ENCODE measurements at regions not wholly inside any gene's neighbourhood (a gene's known extent, or its start where the extent isn't known, plus 50 kb on each side); places are given as distances from the start of the nearest gene placed in this dataset.

DNA sequence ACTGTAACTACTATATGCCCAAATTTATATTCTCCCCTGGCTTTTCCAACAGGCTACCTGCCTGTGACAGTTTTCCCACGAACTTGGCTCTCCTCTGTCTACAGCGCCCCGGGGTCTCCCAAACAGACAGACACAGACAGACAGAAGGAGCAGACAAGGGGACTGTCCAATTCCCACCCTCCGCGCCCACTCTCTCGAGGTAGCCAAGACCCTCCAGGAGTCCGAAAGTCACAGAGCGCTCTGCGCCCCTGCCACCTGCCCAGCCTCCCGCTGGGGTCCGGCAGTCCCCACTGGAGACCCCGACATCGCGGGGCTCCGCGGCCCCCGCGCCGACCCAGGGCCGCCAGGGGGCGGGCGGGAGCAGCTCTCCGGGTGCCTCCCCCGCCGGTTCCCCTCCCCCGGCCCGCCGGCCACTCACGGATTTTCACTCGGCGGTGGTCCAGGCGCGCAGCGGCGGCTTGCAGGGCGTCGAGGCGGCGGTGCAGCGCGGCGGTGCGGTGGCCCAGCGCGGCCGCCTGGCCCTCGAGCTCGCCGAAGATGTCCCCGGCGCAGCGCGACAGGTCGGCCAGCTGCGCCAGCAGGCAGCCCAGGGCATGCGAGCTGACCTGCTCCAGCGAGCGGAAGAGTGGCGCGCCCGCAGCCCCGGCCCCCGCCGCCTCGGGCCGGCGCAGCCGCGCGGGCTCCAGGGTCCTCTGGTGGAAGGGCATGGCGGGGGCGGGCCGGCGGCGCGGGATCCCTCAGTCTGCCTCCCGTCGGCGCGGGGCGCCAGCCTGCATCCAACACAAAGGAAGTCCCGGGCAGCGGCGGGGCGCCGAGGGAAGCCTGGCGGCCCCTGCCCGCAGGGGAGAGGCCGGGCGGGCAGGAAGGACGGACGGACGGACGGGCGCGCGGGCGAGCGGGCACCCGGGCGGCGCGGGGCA, 81.3 kb upstream of the CCDC28A start (continued):
- peak; percentile 41; the same call in 1 of the 2 replicates for TF ChIP-seq ZNF607 (CRISPR knock-in tag; IDR thresholded peaks at IDR 0.05; ENCODE audit: borderline replicate concordance)
- TF ChIP-seq, protein P1, sequence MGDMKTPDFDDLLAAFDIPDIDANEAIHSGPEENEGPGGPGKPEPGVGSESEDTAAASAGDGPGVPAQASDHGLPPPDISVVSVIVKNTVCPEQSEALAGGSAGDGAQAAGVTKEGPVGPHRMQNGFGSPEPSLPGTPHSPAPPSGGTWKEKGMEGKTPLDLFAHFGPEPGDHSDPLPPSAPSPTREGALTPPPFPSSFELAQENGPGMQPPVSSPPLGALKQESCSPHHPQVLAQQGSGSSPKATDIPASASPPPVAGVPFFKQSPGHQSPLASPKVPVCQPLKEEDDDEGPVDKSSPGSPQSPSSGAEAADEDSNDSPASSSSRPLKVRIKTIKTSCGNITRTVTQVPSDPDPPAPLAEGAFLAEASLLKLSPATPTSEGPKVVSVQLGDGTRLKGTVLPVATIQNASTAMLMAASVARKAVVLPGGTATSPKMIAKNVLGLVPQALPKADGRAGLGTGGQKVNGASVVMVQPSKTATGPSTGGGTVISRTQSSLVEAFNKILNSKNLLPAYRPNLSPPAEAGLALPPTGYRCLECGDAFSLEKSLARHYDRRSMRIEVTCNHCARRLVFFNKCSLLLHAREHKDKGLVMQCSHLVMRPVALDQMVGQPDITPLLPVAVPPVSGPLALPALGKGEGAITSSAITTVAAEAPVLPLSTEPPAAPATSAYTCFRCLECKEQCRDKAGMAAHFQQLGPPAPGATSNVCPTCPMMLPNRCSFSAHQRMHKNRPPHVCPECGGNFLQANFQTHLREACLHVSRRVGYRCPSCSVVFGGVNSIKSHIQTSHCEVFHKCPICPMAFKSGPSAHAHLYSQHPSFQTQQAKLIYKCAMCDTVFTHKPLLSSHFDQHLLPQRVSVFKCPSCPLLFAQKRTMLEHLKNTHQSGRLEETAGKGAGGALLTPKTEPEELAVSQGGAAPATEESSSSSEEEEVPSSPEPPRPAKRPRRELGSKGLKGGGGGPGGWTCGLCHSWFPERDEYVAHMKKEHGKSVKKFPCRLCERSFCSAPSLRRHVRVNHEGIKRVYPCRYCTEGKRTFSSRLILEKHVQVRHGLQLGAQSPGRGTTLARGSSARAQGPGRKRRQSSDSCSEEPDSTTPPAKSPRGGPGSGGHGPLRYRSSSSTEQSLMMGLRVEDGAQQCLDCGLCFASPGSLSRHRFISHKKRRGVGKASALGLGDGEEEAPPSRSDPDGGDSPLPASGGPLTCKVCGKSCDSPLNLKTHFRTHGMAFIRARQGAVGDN (CRISPR knock-in tag; IDR thresholded peaks at IDR 0.05): peak; percentile 58; the same call in 1 of the 2 replicates
- no peak for TF ChIP-seq MIER2 (CRISPR knock-in tag; IDR thresholded peaks at IDR 0.05)
- no peak; the same call in 1 of the 2 replicates for TF ChIP-seq ZNF230 (CRISPR knock-in tag; IDR thresholded peaks at IDR 0.05)
- TF ChIP-seq TOPORS (CRISPR knock-in tag; IDR thresholded peaks at IDR 0.05): 0 out of 2 replicates have a peak, but pooled peaks have one; percentile 63
- TF ChIP-seq RFXAP (CRISPR knock-in tag; IDR thresholded peaks at IDR 0.05; ENCODE audit: borderline replicate concordance): 0 out of 2 replicates have a peak, but pooled peaks have one; percentile 21
- 0 out of 2 replicates have a peak, but pooled peaks have one; percentile 19 for TF ChIP-seq BHLHE40 (IDR thresholded peaks at IDR 0.05; ENCODE audit: low read length)
- TF ChIP-seq, protein P2, sequence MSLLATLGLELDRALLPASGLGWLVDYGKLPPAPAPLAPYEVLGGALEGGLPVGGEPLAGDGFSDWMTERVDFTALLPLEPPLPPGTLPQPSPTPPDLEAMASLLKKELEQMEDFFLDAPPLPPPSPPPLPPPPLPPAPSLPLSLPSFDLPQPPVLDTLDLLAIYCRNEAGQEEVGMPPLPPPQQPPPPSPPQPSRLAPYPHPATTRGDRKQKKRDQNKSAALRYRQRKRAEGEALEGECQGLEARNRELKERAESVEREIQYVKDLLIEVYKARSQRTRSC (CRISPR knock-in tag; IDR thresholded peaks at IDR 0.05; ENCODE audit: low read depth): no peak
- peak; percentile 32; the same call in 1 of the 2 replicates for TF ChIP-seq GABPA (IDR thresholded peaks at IDR 0.05; ENCODE audit: low read depth, low read length)
- no peak for TF ChIP-seq GABPA (CRISPR knock-in tag; IDR thresholded peaks at IDR 0.05; ENCODE audit: low read depth)
- TF ChIP-seq, protein P3, sequence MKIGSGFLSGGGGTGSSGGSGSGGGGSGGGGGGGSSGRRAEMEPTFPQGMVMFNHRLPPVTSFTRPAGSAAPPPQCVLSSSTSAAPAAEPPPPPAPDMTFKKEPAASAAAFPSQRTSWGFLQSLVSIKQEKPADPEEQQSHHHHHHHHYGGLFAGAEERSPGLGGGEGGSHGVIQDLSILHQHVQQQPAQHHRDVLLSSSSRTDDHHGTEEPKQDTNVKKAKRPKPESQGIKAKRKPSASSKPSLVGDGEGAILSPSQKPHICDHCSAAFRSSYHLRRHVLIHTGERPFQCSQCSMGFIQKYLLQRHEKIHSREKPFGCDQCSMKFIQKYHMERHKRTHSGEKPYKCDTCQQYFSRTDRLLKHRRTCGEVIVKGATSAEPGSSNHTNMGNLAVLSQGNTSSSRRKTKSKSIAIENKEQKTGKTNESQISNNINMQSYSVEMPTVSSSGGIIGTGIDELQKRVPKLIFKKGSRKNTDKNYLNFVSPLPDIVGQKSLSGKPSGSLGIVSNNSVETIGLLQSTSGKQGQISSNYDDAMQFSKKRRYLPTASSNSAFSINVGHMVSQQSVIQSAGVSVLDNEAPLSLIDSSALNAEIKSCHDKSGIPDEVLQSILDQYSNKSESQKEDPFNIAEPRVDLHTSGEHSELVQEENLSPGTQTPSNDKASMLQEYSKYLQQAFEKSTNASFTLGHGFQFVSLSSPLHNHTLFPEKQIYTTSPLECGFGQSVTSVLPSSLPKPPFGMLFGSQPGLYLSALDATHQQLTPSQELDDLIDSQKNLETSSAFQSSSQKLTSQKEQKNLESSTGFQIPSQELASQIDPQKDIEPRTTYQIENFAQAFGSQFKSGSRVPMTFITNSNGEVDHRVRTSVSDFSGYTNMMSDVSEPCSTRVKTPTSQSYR (CRISPR knock-in tag; IDR thresholded peaks at IDR 0.05; ENCODE audit: borderline replicate concordance): peak; percentile 73
- peak; percentile 10; the same call in 1 of the 3 replicates for TF ChIP-seq MXI1 (IDR thresholded peaks at IDR 0.05; ENCODE audit: borderline replicate concordance, low read depth, low read length)
- 0 out of 2 replicates have a peak, but pooled peaks have one; percentile 37 for TF ChIP-seq ZNF792 (CRISPR knock-in tag; IDR thresholded peaks at IDR 0.05)
- TF ChIP-seq, protein P4, sequence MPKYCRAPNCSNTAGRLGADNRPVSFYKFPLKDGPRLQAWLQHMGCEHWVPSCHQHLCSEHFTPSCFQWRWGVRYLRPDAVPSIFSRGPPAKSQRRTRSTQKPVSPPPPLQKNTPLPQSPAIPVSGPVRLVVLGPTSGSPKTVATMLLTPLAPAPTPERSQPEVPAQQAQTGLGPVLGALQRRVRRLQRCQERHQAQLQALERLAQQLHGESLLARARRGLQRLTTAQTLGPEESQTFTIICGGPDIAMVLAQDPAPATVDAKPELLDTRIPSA (CRISPR knock-in tag; IDR thresholded peaks at IDR 0.05; ENCODE audit: borderline replicate concordance): 0 out of 2 replicates have a peak, but pooled peaks have one; percentile 65
- TF ChIP-seq FIP1L1 (IDR thresholded peaks at IDR 0.05; ENCODE audit: borderline replicate concordance, insufficient read depth, low read depth, low read length): no peak
- TF ChIP-seq, protein P5, sequence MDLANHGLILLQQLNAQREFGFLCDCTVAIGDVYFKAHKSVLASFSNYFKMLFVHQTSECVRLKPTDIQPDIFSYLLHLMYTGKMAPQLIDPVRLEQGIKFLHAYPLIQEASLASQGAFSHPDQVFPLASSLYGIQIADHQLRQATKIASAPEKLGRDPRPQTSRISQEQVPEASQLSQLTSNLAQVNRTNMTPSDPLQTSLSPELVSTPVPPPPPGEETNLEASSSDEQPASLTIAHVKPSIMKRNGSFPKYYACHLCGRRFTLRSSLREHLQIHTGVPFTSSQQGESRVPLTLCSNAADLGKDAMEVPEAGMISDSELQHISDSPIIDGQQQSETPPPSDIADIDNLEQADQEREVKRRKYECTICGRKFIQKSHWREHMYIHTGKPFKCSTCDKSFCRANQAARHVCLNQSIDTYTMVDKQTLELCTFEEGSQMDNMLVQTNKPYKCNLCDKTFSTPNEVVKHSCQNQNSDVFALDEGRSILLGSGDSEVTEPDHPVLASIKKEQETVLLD (CRISPR knock-in tag; IDR thresholded peaks at IDR 0.05; ENCODE audit: low read depth): peak; percentile 85
- TF ChIP-seq ZNF501 (CRISPR knock-in tag; IDR thresholded peaks at IDR 0.05): peak; percentile 67; the same call in 1 of the 2 replicates
- TF ChIP-seq PHF8 (CRISPR knock-in tag; IDR thresholded peaks at IDR 0.05): peak; percentile 50
- TF ChIP-seq SAP130 (CRISPR knock-in tag; IDR thresholded peaks at IDR 0.05; ENCODE audit: low read depth): peak; percentile 32; the same call in 1 of the 2 replicates
